Activated T-helper 17 cell treated with anti-CD3 and anti-CD28 coated beads, Interleukin-2, amount 50 U/mL, for 72 hours (primary cell): ENCODE measurements at regions not wholly inside any gene's neighbourhood (a gene's known extent, or its start where the extent isn't known, plus 50 kb on each side); places are given as distances from the start of the nearest gene placed in this dataset.
A peak's percentile ranks its signal among the peaks of the same experiment; 100 is the strongest.
"Not testable (repeated sequence)": the region's sequence is repeated elsewhere in the genome, so short reads cannot be mapped to it uniquely, and the experiment has no call there.

ENCODE experiments used
- ATAC-seq: fragments of 150-1000 bp; cut with Tn5 transposase; replicated peaks from 2 replicates; pipeline ENCODE4 v1.10.0; 2021; ENCODE audit warnings: mild to moderate bottlenecking, moderate library complexity
- H3K27ac Mint-ChIP-seq: one replicate; pipeline ENCODE4 v1.8.0; 2022; ENCODE audit warnings: mixed read lengths
- H3K27me3 Mint-ChIP-seq: one replicate; pipeline ENCODE4 v1.8.0; 2022; ENCODE audit warnings: mixed read lengths
- H3K36me3 Mint-ChIP-seq: one replicate; pipeline ENCODE4 v1.8.0; 2022; ENCODE audit warnings: low read depth, mild to moderate bottlenecking, mixed read lengths
- H3K4me1 Mint-ChIP-seq: one replicate; pipeline ENCODE4 v1.8.0; 2022; ENCODE audit warnings: mixed read lengths
- H3K4me3 Mint-ChIP-seq: one replicate; pipeline ENCODE4 v1.8.0; 2022; ENCODE audit warnings: mild to moderate bottlenecking, mixed read lengths
- H3K9me3 Mint-ChIP-seq: one replicate; pipeline ENCODE4 v1.8.0; 2022; ENCODE audit warnings: mixed read lengths

DNA sequence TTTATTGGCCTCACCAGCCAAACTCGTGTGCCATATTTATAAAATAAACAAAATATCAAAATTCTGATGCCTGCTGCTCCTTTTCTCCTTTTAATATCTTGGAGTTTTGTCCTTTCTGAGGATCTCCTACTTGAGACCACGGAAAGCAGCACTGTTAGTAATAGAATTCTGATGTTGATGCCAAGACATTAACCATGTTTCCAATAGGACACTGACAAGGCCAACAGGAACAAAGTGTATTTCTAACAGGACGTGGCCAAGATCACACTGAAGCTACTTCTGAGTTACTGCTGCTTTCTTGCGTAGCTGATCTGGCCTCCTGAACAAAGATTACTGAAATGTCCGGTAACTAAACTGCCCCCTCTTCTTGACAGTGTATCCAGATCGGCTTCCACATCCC is 848.5 kb downstream of the TTLL7 start:
- H3K4me3 Mint-ChIP-seq, H3K27ac Mint-ChIP-seq, H3K4me1 Mint-ChIP-seq, ATAC-seq, H3K27me3 Mint-ChIP-seq, H3K36me3 Mint-ChIP-seq, H3K9me3 Mint-ChIP-seq: not testable (repeated sequence)

GRCh38 chr1:83145820-83146219 is 853.1 kb downstream of the TTLL7 start:
- not testable (repeated sequence) for H3K27me3 Mint-ChIP-seq, H3K4me3 Mint-ChIP-seq, H3K27ac Mint-ChIP-seq, ATAC-seq, H3K36me3 Mint-ChIP-seq, H3K4me1 Mint-ChIP-seq, H3K9me3 Mint-ChIP-seq

DNA sequence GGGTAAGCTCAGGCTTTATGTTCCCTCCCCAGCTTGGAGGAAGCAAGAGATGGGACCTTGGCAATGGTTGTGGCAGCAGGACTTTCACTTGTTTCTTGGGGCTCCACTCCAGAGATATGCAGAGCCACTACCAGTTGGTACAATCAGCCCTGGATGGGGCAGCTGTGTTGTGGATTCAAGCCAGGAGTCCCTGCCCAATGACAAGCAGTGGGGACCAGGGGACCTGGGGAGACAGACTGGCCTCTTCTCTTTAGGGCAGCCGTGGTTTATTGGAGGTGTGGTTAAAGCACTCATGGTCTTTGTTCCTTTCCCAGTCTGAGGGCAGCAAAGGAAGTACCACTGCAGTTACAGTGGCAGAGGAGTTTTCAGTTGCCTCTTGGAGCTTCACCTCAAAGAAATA is 856.1 kb downstream of the TTLL7 start:
- H3K4me1 Mint-ChIP-seq, H3K4me3 Mint-ChIP-seq, ATAC-seq, H3K27ac Mint-ChIP-seq, H3K36me3 Mint-ChIP-seq, H3K27me3 Mint-ChIP-seq, H3K9me3 Mint-ChIP-seq: not testable (repeated sequence)

GRCh38 chr1:83135524-83136157 is 863.3 kb downstream of the TTLL7 start:
- not testable (repeated sequence) for H3K9me3 Mint-ChIP-seq, H3K36me3 Mint-ChIP-seq, H3K27me3 Mint-ChIP-seq, H3K4me1 Mint-ChIP-seq, H3K27ac Mint-ChIP-seq, ATAC-seq, H3K4me3 Mint-ChIP-seq

- not testable (repeated sequence) for H3K4me1 Mint-ChIP-seq, H3K9me3 Mint-ChIP-seq, H3K27me3 Mint-ChIP-seq, H3K36me3 Mint-ChIP-seq, H3K4me3 Mint-ChIP-seq, H3K27ac Mint-ChIP-seq
- ATAC-seq: peak; percentile 56
These were observed 864.5 kb downstream of the TTLL7 start for GRCh38 chr1:83134322-83135014.

- Mint-ChIP-seq H3K9me3 (no peaks in the 10 kb centered on the region), H3K27me3 (no peaks in the 10 kb centered on the region), H3K4me1 (no peaks in the 10 kb centered on the region), H3K36me3 (no peaks in the 10 kb centered on the region), H3K27ac (no peak overlapping the region), H3K4me3 (no peak overlapping the region)
- ATAC-seq: no peak
These were observed 867.3 kb downstream of the TTLL7 start for GRCh38 chr1:83131692-83131955.

DNA sequence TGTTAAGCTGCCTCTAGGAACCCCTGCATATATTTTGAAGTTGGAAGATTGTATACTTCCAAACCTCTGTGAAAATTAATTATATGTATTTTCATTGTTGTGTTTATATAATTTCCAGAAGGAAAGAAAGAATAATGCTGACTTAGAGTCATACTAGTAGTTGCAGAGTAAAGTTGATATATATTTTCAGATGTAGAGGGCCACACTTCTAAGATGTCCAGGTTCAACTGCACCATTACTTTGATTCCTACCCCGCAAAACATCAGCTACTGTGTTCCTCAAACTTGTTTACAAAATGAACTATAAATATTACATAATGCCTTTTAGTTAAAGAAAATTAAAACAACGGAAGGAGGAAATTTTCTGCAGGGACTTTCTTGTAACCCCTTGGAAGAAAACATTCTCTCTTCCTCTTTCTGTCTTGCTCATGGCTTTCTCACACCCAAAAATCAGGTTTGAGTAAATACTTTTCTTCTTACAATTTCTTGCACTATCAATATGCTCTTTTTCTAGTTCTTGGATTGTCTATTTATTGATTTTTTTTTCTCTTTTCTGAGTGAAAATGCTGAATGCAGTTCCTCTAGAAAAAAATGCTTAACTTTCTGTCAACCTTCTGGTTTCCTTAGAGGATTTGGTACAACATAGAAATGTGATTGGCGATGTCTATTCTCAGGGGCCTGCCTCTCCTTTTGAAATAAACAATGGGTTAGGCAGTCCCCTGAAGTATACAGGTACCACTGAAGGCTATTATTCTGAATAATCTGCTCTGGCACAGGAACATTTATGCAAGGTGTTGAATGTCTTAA is 867.8 kb downstream of the TTLL7 start:
- Mint-ChIP-seq H3K27ac (no peak overlapping the region), H3K4me3 (no peak overlapping the region), H3K36me3 (no peaks in the 10 kb centered on the region), H3K4me1 (no peaks in the 10 kb centered on the region), H3K27me3 (no peaks in the 10 kb centered on the region), H3K9me3 (no peaks in the 10 kb centered on the region)
- ATAC-seq: no peak

DNA sequence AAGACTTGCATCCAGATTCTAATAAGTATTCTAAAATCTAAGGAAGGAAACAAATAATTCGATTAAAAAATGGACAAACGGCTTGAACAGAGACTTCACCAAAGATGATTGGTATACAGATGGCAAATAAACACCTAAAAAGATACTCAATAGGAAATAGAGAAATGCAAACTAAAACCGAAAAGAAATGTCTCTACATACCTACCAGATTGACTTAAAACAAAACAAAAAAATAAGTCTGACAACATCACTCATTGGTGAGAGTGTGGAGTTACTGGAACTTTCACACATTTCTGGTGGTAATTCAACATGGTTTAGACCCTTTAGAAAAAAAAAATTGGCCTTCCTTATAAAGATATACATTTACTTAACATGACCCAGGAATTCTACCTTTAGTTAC is 869.8 kb downstream of the TTLL7 start:
- H3K4me3 Mint-ChIP-seq: no peak overlapping the region
- H3K9me3 Mint-ChIP-seq: no peaks in the 10 kb centered on the region
- no peak overlapping the region for H3K27ac Mint-ChIP-seq
- H3K4me1 Mint-ChIP-seq: no peaks in the 10 kb centered on the region
- no peaks in the 10 kb centered on the region for H3K27me3 Mint-ChIP-seq
- H3K36me3 Mint-ChIP-seq: no peaks in the 10 kb centered on the region
- no peak for ATAC-seq

DNA sequence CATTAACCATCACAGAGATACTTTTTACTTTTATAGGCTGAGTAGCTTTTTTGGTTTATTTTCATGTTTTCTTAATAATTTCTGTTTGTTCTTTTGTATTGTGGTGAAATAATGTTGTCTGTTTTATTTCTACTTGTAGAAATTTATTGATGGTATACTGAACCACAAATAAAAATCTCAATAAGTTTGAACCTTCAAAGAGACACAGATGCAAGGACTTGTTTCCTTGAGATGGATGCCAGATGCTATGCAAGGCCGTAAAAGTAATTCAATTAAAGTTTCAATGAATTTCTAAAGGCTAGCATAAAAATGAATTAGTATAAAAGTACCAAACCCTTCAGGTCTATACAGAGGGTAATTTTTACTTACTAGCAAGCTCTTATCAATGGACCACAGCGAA is 873.5 kb downstream of the TTLL7 start:
- no peaks in the 10 kb centered on the region for H3K36me3 Mint-ChIP-seq
- H3K9me3 Mint-ChIP-seq: no peaks in the 10 kb centered on the region
- no peaks in the 10 kb centered on the region for H3K4me1 Mint-ChIP-seq
- ATAC-seq: no peak
- H3K4me3 Mint-ChIP-seq: no peak overlapping the region
- H3K27ac Mint-ChIP-seq: no peak overlapping the region
- no peaks in the 10 kb centered on the region for H3K27me3 Mint-ChIP-seq

GRCh38 chr1:83123019-83123418 is 875.9 kb downstream of the TTLL7 start:
- Mint-ChIP-seq H3K9me3 (no peaks in the 10 kb centered on the region), H3K4me1 (no peaks in the 10 kb centered on the region), H3K27me3 (no peaks in the 10 kb centered on the region), H3K27ac (no peak overlapping the region), H3K36me3 (no peaks in the 10 kb centered on the region), H3K4me3 (no peak overlapping the region)
- ATAC-seq: no peak

GRCh38 chr1:83118472-83118871 is 880.5 kb downstream of the TTLL7 start:
- Mint-ChIP-seq H3K9me3 (no peaks in the 10 kb centered on the region), H3K4me3 (no peak overlapping the region), H3K27me3 (no peaks in the 10 kb centered on the region), H3K36me3 (no peaks in the 10 kb centered on the region), H3K4me1 (no peaks in the 10 kb centered on the region), H3K27ac (no peak overlapping the region)
- ATAC-seq: no peak

GRCh38 chr1:83117030-83117429 is 881.9 kb downstream of the TTLL7 start:
- H3K4me3 Mint-ChIP-seq, ATAC-seq, H3K27me3 Mint-ChIP-seq, H3K9me3 Mint-ChIP-seq, H3K4me1 Mint-ChIP-seq, H3K27ac Mint-ChIP-seq, H3K36me3 Mint-ChIP-seq: not testable (repeated sequence)

GRCh38 chr1:83115785-83116184 is 883.1 kb downstream of the TTLL7 start:
- no peaks in the 10 kb centered on the region for H3K4me1 Mint-ChIP-seq

GRCh38 chr1:83114136-83114834 is 884.6 kb downstream of the TTLL7 start:
- Mint-ChIP-seq H3K9me3 (peaks cover 5% of the 10 kb centered on the region), H3K27me3 (no peaks in the 10 kb centered on the region), H3K36me3 (no peaks in the 10 kb centered on the region), H3K27ac (no peak overlapping the region), H3K4me3 (no peak overlapping the region), H3K4me1 (no peaks in the 10 kb centered on the region)
- no peak for ATAC-seq

More at GRCh38 chr1:83115785-83116184, 883.1 kb downstream of the TTLL7 start:
- Mint-ChIP-seq H3K27ac (no peak overlapping the region), H3K36me3 (no peaks in the 10 kb centered on the region), H3K27me3 (no peaks in the 10 kb centered on the region), H3K9me3 (peaks cover 5% of the 10 kb centered on the region), H3K4me3 (no peak overlapping the region)
- ATAC-seq: no peak

GRCh38 chr1:83113652-83114051 is 885.3 kb downstream of the TTLL7 start:
- no peak overlapping the region for H3K4me3 Mint-ChIP-seq
- H3K27me3 Mint-ChIP-seq: no peaks in the 10 kb centered on the region
- H3K36me3 Mint-ChIP-seq: no peaks in the 10 kb centered on the region
- H3K4me1 Mint-ChIP-seq: no peaks in the 10 kb centered on the region
- H3K9me3 Mint-ChIP-seq: peaks cover 5% of the 10 kb centered on the region
- H3K27ac Mint-ChIP-seq: no peak overlapping the region
- ATAC-seq: no peak
